ENCODE measurements at regions not wholly inside any gene's neighbourhood (a gene's known extent, or its start where the extent isn't known, plus 50 kb on each side); places are given as distances from the start of the nearest gene placed in this dataset.

- no peak overlapping the region for H3K4me3 ChIP-seq (ENCODE audit: low read depth in 1 of 2, low read length in 2 of 2)
- H3K9me3 ChIP-seq (ENCODE audit: control insufficient read depth in 1 of 2, low read length in 2 of 2) = no peaks in the 10 kb centered on the region
- no peak overlapping the region for H3K27ac ChIP-seq (ENCODE audit: low read depth, low read length)
- no peaks in the 10 kb centered on the region for H3K36me3 ChIP-seq (ENCODE audit: control insufficient read depth in 1 of 2, insufficient read depth in 2 of 2, low read length in 2 of 2)
- H3K9ac ChIP-seq (ENCODE audit: low read depth in 1 of 2, low read length in 2 of 2) = no peak overlapping the region
- no peaks in the 10 kb centered on the region for H3K27me3 ChIP-seq (ENCODE audit: control insufficient read depth in 1 of 2, insufficient read depth in 2 of 2, low read length in 2 of 2)
- no peaks in the 10 kb centered on the region for H3K4me1 ChIP-seq (ENCODE audit: control insufficient read depth in 1 of 2, insufficient read depth in 2 of 2, low read length in 2 of 2)
Observed at GRCh38 chr2:15084826-15085489, 452.4 kb downstream of the LRATD1 start.

- no peaks in the 10 kb centered on the region for H3K4me1 ChIP-seq (ENCODE audit: control insufficient read depth in 1 of 2, insufficient read depth in 2 of 2, low read length in 2 of 2)
- H3K9ac ChIP-seq (ENCODE audit: low read depth in 1 of 2, low read length in 2 of 2) = no peak overlapping the region
- H3K27ac ChIP-seq (ENCODE audit: low read depth, low read length) = no peak overlapping the region
- H3K36me3 ChIP-seq (ENCODE audit: control insufficient read depth in 1 of 2, insufficient read depth in 2 of 2, low read length in 2 of 2) = no peaks in the 10 kb centered on the region
- H3K4me3 ChIP-seq (ENCODE audit: low read depth in 1 of 2, low read length in 2 of 2) = no peak overlapping the region
- H3K27me3 ChIP-seq (ENCODE audit: control insufficient read depth in 1 of 2, insufficient read depth in 2 of 2, low read length in 2 of 2) = no peaks in the 10 kb centered on the region
- no peaks in the 10 kb centered on the region for H3K9me3 ChIP-seq (ENCODE audit: control insufficient read depth in 1 of 2, low read length in 2 of 2)
Observed at GRCh38 chr2:15092181-15092580, 459.7 kb downstream of the LRATD1 start.

DNA sequence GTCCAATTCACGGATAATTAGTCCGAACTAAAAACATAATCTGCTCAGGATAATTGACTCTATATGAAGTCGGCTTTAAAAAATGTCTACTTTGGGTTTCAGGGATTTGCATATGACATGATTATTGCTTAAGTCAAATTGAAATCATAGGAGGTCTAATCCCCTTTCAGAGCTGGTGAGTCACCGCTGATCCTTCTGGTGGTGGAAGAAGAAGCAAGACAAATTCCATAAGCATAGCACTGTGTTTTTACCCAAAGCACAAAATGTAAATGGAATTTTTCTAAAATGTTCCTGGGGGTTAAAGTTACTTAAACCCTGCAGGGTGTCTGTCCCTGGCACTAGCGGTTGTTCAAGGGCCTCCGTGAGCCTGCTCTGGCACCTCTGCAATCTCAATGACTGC is 460.2 kb downstream of the LRATD1 start:
- Histone ChIP-seq H3K4me3 (ENCODE audit: low read depth in 1 of 2, low read length in 2 of 2) (no peak overlapping the region), H3K27me3 (ENCODE audit: control insufficient read depth in 1 of 2, insufficient read depth in 2 of 2, low read length in 2 of 2) (no peaks in the 10 kb centered on the region), H3K27ac (ENCODE audit: low read depth, low read length) (no peak overlapping the region), H3K36me3 (ENCODE audit: control insufficient read depth in 1 of 2, insufficient read depth in 2 of 2, low read length in 2 of 2) (no peaks in the 10 kb centered on the region), H3K4me1 (ENCODE audit: control insufficient read depth in 1 of 2, insufficient read depth in 2 of 2, low read length in 2 of 2) (no peaks in the 10 kb centered on the region), H3K9me3 (ENCODE audit: control insufficient read depth in 1 of 2, low read length in 2 of 2) (no peaks in the 10 kb centered on the region), H3K9ac (ENCODE audit: low read depth in 1 of 2, low read length in 2 of 2) (no peak overlapping the region)

DNA sequence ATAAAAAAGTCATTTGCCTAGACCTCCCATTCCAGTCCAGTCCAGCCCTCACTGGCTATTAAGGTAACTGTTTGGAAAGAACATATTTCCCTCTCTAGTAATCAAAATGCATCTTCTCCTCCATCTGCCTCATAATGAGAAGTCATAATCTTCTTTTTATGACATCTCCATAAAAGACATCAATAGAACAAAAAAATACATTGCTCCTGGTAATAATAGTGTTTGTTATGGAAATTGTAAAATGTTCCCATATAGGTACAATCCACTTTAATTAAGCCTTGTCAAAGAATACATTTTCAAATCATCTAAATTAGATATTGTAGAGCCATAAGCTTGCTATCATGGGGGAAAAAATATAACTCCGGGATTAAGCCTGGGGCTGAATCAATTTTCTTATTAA is 461.6 kb downstream of the LRATD1 start:
- no peak overlapping the region for H3K27ac ChIP-seq (ENCODE audit: low read depth, low read length)
- H3K4me1 ChIP-seq (ENCODE audit: control insufficient read depth in 1 of 2, insufficient read depth in 2 of 2, low read length in 2 of 2) = no peaks in the 10 kb centered on the region
- H3K27me3 ChIP-seq (ENCODE audit: control insufficient read depth in 1 of 2, insufficient read depth in 2 of 2, low read length in 2 of 2) = no peaks in the 10 kb centered on the region
- no peaks in the 10 kb centered on the region for H3K36me3 ChIP-seq (ENCODE audit: control insufficient read depth in 1 of 2, insufficient read depth in 2 of 2, low read length in 2 of 2)
- H3K9ac ChIP-seq (ENCODE audit: low read depth in 1 of 2, low read length in 2 of 2) = no peak overlapping the region
- H3K9me3 ChIP-seq (ENCODE audit: control insufficient read depth in 1 of 2, low read length in 2 of 2) = no peaks in the 10 kb centered on the region
- no peak overlapping the region for H3K4me3 ChIP-seq (ENCODE audit: low read depth in 1 of 2, low read length in 2 of 2)

DNA sequence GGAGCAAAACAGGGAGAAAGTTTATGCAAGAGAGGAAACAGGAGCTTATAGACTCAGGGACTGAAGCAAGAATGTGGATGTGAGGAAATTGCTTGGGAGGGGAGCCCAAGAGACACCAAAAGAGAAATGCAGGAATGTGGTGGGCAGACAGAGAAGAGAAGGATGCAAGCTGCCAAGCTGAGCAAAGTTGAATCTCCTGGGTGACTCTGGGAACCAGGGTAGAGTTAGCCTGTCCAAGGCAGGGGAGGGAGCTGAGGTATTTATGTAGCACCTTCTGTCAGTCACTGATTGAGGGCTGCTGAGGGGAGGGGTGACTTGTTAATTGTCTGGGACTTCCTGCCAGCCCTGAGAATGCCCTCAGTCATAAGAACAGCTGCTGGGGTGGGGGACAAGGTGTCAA is 464.3 kb downstream of the NBAS start:
- Histone ChIP-seq H3K9me3 (ENCODE audit: control insufficient read depth in 1 of 2, low read length in 2 of 2) (no peaks in the 10 kb centered on the region), H3K36me3 (ENCODE audit: control insufficient read depth in 1 of 2, insufficient read depth in 2 of 2, low read length in 2 of 2) (no peaks in the 10 kb centered on the region), H3K9ac (ENCODE audit: low read depth in 1 of 2, low read length in 2 of 2) (no peak overlapping the region), H3K27me3 (ENCODE audit: control insufficient read depth in 1 of 2, insufficient read depth in 2 of 2, low read length in 2 of 2) (no peaks in the 10 kb centered on the region), H3K4me1 (ENCODE audit: control insufficient read depth in 1 of 2, insufficient read depth in 2 of 2, low read length in 2 of 2) (no peaks in the 10 kb centered on the region), H3K4me3 (ENCODE audit: low read depth in 1 of 2, low read length in 2 of 2) (no peak overlapping the region), H3K27ac (ENCODE audit: low read depth, low read length) (no peak overlapping the region)

DNA sequence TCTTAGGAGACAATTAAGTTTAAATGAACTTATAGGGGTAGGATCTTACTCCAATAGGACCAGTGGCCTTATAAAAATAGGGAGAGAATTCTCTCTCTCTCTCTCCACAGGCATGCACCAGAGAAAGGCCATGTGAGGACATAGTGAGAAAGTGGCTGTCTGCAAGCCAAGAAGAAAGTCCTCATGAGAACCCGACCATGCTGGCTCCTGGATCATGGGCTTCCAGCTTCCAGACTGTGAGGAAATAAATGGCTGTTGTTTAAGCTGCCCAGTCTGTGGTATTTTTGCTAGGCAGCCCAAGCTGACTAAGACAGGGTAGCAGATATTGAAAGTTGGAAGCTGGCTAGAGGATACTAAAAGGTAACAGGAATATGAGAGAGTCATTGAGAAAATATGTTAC is 454.0 kb downstream of the NBAS start:
- Histone ChIP-seq H3K27ac (ENCODE audit: low read depth, low read length) (no peak overlapping the region), H3K4me1 (ENCODE audit: control insufficient read depth in 1 of 2, insufficient read depth in 2 of 2, low read length in 2 of 2) (no peaks in the 10 kb centered on the region), H3K27me3 (ENCODE audit: control insufficient read depth in 1 of 2, insufficient read depth in 2 of 2, low read length in 2 of 2) (no peaks in the 10 kb centered on the region), H3K36me3 (ENCODE audit: control insufficient read depth in 1 of 2, insufficient read depth in 2 of 2, low read length in 2 of 2) (no peaks in the 10 kb centered on the region), H3K9ac (ENCODE audit: low read depth in 1 of 2, low read length in 2 of 2) (no peak overlapping the region), H3K4me3 (ENCODE audit: low read depth in 1 of 2, low read length in 2 of 2) (no peak overlapping the region), H3K9me3 (ENCODE audit: control insufficient read depth in 1 of 2, low read length in 2 of 2) (peaks cover 4 to 7% of the 10 kb centered on the region in 2 donors)

DNA sequence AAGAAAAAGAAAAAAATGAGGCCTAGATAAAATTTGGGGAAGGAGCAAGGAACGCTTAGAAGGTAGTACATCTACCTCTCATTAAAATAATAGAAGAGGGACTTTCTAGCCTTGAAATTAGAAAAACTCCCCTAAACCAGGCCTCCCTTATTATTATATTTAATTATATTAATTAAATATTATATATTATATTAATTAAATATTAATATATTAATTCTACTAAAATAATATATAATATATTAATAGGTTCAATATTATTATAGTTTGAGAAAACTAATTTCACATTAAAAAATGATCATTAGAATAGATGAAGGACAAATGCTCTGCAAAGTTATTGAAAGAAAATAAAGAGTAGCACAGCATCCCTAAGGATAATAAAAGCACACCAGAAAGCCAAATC is 449.4 kb downstream of the NBAS start:
- H3K9me3 ChIP-seq (ENCODE audit: control insufficient read depth in 1 of 2, low read length in 2 of 2) = peaks cover 4 to 11% of the 10 kb centered on the region in 2 donors
- H3K27me3 ChIP-seq (ENCODE audit: control insufficient read depth in 1 of 2, insufficient read depth in 2 of 2, low read length in 2 of 2) = no peaks in the 10 kb centered on the region
- no peak overlapping the region for H3K4me3 ChIP-seq (ENCODE audit: low read depth in 1 of 2, low read length in 2 of 2)
- no peaks in the 10 kb centered on the region for H3K4me1 ChIP-seq (ENCODE audit: control insufficient read depth in 1 of 2, insufficient read depth in 2 of 2, low read length in 2 of 2)
- H3K36me3 ChIP-seq (ENCODE audit: control insufficient read depth in 1 of 2, insufficient read depth in 2 of 2, low read length in 2 of 2) = no peaks in the 10 kb centered on the region
- H3K27ac ChIP-seq (ENCODE audit: low read depth, low read length) = no peak overlapping the region
- H3K9ac ChIP-seq (ENCODE audit: low read depth in 1 of 2, low read length in 2 of 2) = no peak overlapping the region

- Histone ChIP-seq H3K27ac (ENCODE audit: low read depth, low read length) (no peak overlapping the region), H3K36me3 (ENCODE audit: control insufficient read depth in 1 of 2, insufficient read depth in 2 of 2, low read length in 2 of 2) (no peaks in the 10 kb centered on the region), H3K9me3 (ENCODE audit: control insufficient read depth in 1 of 2, low read length in 2 of 2) (peaks cover 4 to 11% of the 10 kb centered on the region in 2 donors), H3K4me3 (ENCODE audit: low read depth in 1 of 2, low read length in 2 of 2) (no peak overlapping the region), H3K27me3 (ENCODE audit: control insufficient read depth in 1 of 2, insufficient read depth in 2 of 2, low read length in 2 of 2) (no peaks in the 10 kb centered on the region), H3K4me1 (ENCODE audit: control insufficient read depth in 1 of 2, insufficient read depth in 2 of 2, low read length in 2 of 2) (no peaks in the 10 kb centered on the region), H3K9ac (ENCODE audit: low read depth in 1 of 2, low read length in 2 of 2) (no peak overlapping the region)
Observed at GRCh38 chr2:15112216-15112615, 448.9 kb downstream of the NBAS start.

- Histone ChIP-seq H3K36me3 (ENCODE audit: control insufficient read depth in 1 of 2, insufficient read depth in 2 of 2, low read length in 2 of 2) (no peaks in the 10 kb centered on the region), H3K27ac (ENCODE audit: low read depth, low read length) (no peak overlapping the region), H3K9me3 (ENCODE audit: control insufficient read depth in 1 of 2, low read length in 2 of 2) (peaks cover 4 to 11% of the 10 kb centered on the region in 2 donors), H3K9ac (ENCODE audit: low read depth in 1 of 2, low read length in 2 of 2) (no peak overlapping the region), H3K4me3 (ENCODE audit: low read depth in 1 of 2, low read length in 2 of 2) (no peak overlapping the region), H3K27me3 (ENCODE audit: control insufficient read depth in 1 of 2, insufficient read depth in 2 of 2, low read length in 2 of 2) (no peaks in the 10 kb centered on the region), H3K4me1 (ENCODE audit: control insufficient read depth in 1 of 2, insufficient read depth in 2 of 2, low read length in 2 of 2) (no peaks in the 10 kb centered on the region)
Observed at GRCh38 chr2:15115776-15116175, 445.4 kb downstream of the NBAS start.

DNA sequence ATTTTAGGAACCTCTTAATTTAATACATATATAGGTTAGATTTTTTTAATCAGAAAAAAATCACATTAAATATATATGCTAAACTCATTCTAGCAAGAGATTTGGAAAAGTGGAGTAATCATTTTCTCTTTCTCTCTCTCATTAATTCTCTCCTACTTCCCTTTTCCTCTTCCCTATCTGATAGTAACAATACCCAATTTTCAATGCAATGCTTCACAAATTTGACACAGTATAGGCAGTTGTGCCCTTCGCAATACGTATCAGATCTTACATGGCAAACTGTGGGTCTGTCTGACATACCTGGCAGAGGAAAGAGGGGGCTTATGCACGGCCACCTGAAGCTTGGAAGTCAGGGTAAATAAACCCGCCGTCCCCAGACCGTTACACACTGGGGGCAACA is 444.3 kb downstream of the NBAS start:
- H3K4me3 ChIP-seq (ENCODE audit: low read depth in 1 of 2, low read length in 2 of 2) = no peak overlapping the region
- no peak overlapping the region for H3K27ac ChIP-seq (ENCODE audit: low read depth, low read length)
- no peaks in the 10 kb centered on the region for H3K36me3 ChIP-seq (ENCODE audit: control insufficient read depth in 1 of 2, insufficient read depth in 2 of 2, low read length in 2 of 2)
- H3K27me3 ChIP-seq (ENCODE audit: control insufficient read depth in 1 of 2, insufficient read depth in 2 of 2, low read length in 2 of 2) = no peaks in the 10 kb centered on the region
- H3K9me3 ChIP-seq (ENCODE audit: control insufficient read depth in 1 of 2, low read length in 2 of 2) = peaks cover 3 to 4% of the 10 kb centered on the region in 2 donors
- H3K9ac ChIP-seq (ENCODE audit: low read depth in 1 of 2, low read length in 2 of 2) = no peak overlapping the region
- H3K4me1 ChIP-seq (ENCODE audit: control insufficient read depth in 1 of 2, insufficient read depth in 2 of 2, low read length in 2 of 2) = no peaks in the 10 kb centered on the region
